GM18907 (cell line): ENCODE measurements at regions not wholly inside any gene's neighbourhood (a gene's known extent, or its start where the extent isn't known, plus 50 kb on each side); places are given as distances from the start of the nearest gene placed in this dataset.

Experiments
- ATAC-seq: cut with Tn5 transposase; IDR thresholded peaks from one replicate; pipeline ENCODE4 v1.9.1; 2021; ENCODE audit warnings: mild to moderate bottlenecking, moderate library complexity; ENCODE audit not compliant: unreplicated experiment

- ATAC-seq, result no peak
Observed at GRCh38 chr10:129157185-129157584, 309.9 kb upstream of the MGMT start.

GRCh38 chr10:129161150-129161549 is 305.9 kb upstream of the MGMT start:
- peak; percentile 43 for ATAC-seq

- no peak for ATAC-seq
Observed at GRCh38 chr10:129163531-129163930, 303.5 kb upstream of the MGMT start.

GRCh38 chr10:129165076-129165720 is 301.8 kb upstream of the MGMT start:
- no peak for ATAC-seq

- no peak for ATAC-seq
Observed at GRCh38 chr10:129165770-129166169, 301.3 kb upstream of the MGMT start.

- no peak for ATAC-seq
Observed at GRCh38 chr10:129168660-129169059, 298.4 kb upstream of the MGMT start.

GRCh38 chr10:129169115-129169514 is 297.9 kb upstream of the MGMT start:
- ATAC-seq, result no peak

- ATAC-seq, result no peak
Observed at GRCh38 chr10:129170812-129171211, 296.2 kb upstream of the MGMT start.

GRCh38 chr10:129171812-129172211 is 295.2 kb upstream of the MGMT start:
- ATAC-seq, result no peak

- no peak for ATAC-seq
Observed at GRCh38 chr10:129174232-129175014, 292.6 kb upstream of the MGMT start.

- ATAC-seq, result no peak
Observed at GRCh38 chr10:129179245-129179971, 287.6 kb upstream of the MGMT start.

- no peak for ATAC-seq
Observed at GRCh38 chr10:129179972-129180678, 286.9 kb upstream of the MGMT start.

GRCh38 chr10:129184196-129184595 is 282.8 kb upstream of the MGMT start:
- ATAC-seq, result no peak

GRCh38 chr10:129187331-129187730 is 279.7 kb upstream of the MGMT start:
- no peak for ATAC-seq

GRCh38 chr10:129191797-129192196 is 275.2 kb upstream of the MGMT start:
- ATAC-seq, result no peak

GRCh38 chr10:129192344-129193128 is 274.5 kb upstream of the MGMT start:
- ATAC-seq, result no peak

GRCh38 chr10:129193148-129193547 is 273.9 kb upstream of the MGMT start:
- ATAC-seq, result no peak

GRCh38 chr10:129194181-129194870 is 272.7 kb upstream of the MGMT start:
- no peak for ATAC-seq

GRCh38 chr10:129199826-129200225 is 267.2 kb upstream of the MGMT start:
- no peak for ATAC-seq

- no peak for ATAC-seq
Observed at GRCh38 chr10:129203819-129204218, 263.2 kb upstream of the MGMT start.
